GM21515 (cell line): ENCODE measurements at regions not wholly inside any gene's neighbourhood (a gene's known extent, or its start where the extent isn't known, plus 50 kb on each side); places are given as distances from the start of the nearest gene placed in this dataset.

Source experiments
- ATAC-seq: cut with Tn5 transposase; IDR thresholded peaks from one replicate; pipeline ENCODE4 v1.9.1; 2021; ENCODE audit not compliant: unreplicated experiment

GRCh38 chr12:58186401-58186800 lies 245.0 kb downstream of the ATP23 start:
- no peak for ATAC-seq

- no peak for ATAC-seq
Observed at GRCh38 chr12:58186914-58187313, 245.5 kb downstream of the ATP23 start.

- ATAC-seq: no peak
Observed at GRCh38 chr12:58189030-58189429, 247.7 kb downstream of the ATP23 start.

GRCh38 chr12:58189893-58190292 lies 248.5 kb downstream of the ATP23 start:
- ATAC-seq: no peak

- ATAC-seq: no peak
Observed at GRCh38 chr12:58190618-58191017, 249.3 kb downstream of the ATP23 start.

GRCh38 chr12:58196971-58197370 lies 255.6 kb downstream of the ATP23 start:
- no peak for ATAC-seq

GRCh38 chr12:58202933-58203718 lies 261.8 kb downstream of the ATP23 start:
- ATAC-seq: no peak

- ATAC-seq: no peak
Observed at GRCh38 chr12:58204071-58204470, 262.7 kb downstream of the ATP23 start.

- ATAC-seq: no peak
Observed at GRCh38 chr12:58206876-58207275, 265.5 kb downstream of the ATP23 start.

- ATAC-seq: no peak
Observed at GRCh38 chr12:58211211-58211610, 269.8 kb downstream of the ATP23 start.

- no peak for ATAC-seq
Observed at GRCh38 chr12:58217130-58217529, 275.8 kb downstream of the ATP23 start.

GRCh38 chr12:58224536-58225105 lies 283.3 kb downstream of the ATP23 start:
- no peak for ATAC-seq

- ATAC-seq: no peak
Observed at GRCh38 chr12:58225203-58225877, 284.0 kb downstream of the ATP23 start.

- no peak for ATAC-seq
Observed at GRCh38 chr12:58233886-58234285, 292.5 kb downstream of the ATP23 start.

- ATAC-seq: no peak
Observed at GRCh38 chr12:58238411-58238810, 297.0 kb downstream of the ATP23 start.

- no peak for ATAC-seq
Observed at GRCh38 chr12:58241099-58241498, 299.7 kb downstream of the ATP23 start.

GRCh38 chr12:58242796-58243630 lies 301.6 kb downstream of the ATP23 start:
- no peak for ATAC-seq

- ATAC-seq: no peak
Observed at GRCh38 chr12:58247633-58248032, 306.3 kb downstream of the ATP23 start.

GRCh38 chr12:58248599-58248998 lies 307.2 kb downstream of the ATP23 start:
- ATAC-seq: no peak

GRCh38 chr12:58249610-58250009 lies 308.2 kb downstream of the ATP23 start:
- ATAC-seq: no peak

- no peak for ATAC-seq
Observed at GRCh38 chr12:58250077-58250476, 308.7 kb downstream of the ATP23 start.
